ENCODE measurements at regions not wholly inside any gene's neighbourhood (a gene's known extent, or its start where the extent isn't known, plus 50 kb on each side); places are given as distances from the start of the nearest gene placed in this dataset.

DNA sequence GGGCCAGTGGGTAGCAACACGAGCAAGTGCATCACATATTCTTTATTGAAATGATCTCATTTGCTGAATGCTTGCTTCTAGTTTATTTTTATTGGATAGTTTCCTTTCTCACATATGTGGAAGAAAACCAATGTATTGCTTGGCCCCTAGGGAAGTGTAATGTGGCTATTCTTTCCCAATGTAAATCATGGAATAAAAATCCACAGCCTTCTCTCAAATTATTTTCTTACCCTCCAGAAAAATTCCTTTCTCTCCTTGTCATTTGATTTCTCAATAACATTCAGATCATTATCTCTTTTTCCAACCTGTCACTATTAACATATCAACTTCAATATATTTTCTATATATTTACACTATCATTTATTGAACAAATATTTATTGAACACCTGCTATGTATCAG is 51.9 kb upstream of the PTPRK start:
- intact Hi-C loops (cut with DNase I): no loop called here
- Histone ChIP-seq H3K9me3 (no peaks in the 10 kb centered on the region), H3K4me3 (no peak overlapping the region), H3K36me3 (no peaks in the 10 kb centered on the region), H3K4me1 (peaks cover 0 to 3% of the 10 kb centered on the region in 2 donors), H3K27me3 (no peaks in the 10 kb centered on the region), H3K27ac (no peak overlapping the region)
- no peak for DNase-seq (ENCODE audit: low spot score in 2 of 2)
- TF ChIP-seq, protein P1, sequence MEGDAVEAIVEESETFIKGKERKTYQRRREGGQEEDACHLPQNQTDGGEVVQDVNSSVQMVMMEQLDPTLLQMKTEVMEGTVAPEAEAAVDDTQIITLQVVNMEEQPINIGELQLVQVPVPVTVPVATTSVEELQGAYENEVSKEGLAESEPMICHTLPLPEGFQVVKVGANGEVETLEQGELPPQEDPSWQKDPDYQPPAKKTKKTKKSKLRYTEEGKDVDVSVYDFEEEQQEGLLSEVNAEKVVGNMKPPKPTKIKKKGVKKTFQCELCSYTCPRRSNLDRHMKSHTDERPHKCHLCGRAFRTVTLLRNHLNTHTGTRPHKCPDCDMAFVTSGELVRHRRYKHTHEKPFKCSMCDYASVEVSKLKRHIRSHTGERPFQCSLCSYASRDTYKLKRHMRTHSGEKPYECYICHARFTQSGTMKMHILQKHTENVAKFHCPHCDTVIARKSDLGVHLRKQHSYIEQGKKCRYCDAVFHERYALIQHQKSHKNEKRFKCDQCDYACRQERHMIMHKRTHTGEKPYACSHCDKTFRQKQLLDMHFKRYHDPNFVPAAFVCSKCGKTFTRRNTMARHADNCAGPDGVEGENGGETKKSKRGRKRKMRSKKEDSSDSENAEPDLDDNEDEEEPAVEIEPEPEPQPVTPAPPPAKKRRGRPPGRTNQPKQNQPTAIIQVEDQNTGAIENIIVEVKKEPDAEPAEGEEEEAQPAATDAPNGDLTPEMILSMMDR (IDR thresholded peaks at IDR 0.05): no peak

DNA sequence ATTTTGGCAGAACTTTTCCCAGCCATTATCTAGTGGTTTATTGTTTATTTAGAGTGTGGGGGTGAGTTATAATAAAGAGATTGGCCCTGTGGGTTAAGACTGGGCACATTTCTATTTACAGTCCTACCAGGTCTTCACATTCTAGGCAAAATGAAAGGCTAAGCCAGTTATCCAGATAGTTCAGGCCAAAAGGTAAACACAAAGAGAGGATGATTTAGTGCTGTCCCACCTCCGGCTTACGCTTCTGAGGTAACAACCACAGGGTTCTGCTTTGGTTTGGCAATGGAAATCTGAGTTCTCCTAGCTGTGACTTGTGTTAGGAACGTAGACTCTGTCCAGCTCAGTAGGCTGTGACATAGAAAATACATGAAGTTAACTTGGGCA is 50.3 kb upstream of the PTPRK start:
- Histone ChIP-seq H3K27me3 (no peaks in the 10 kb centered on the region), H3K9me3 (no peaks in the 10 kb centered on the region), H3K36me3 (no peaks in the 10 kb centered on the region), H3K27ac (no peak overlapping the region), H3K4me3 (no peak overlapping the region), H3K4me1 (peaks cover 0 to 3% of the 10 kb centered on the region in 2 donors)
- TF ChIP-seq, protein P1 (IDR thresholded peaks at IDR 0.05): no peak
- no peak for DNase-seq (ENCODE audit: low spot score in 2 of 2)
- intact Hi-C loops (cut with DNase I): no loop called here

DNA sequence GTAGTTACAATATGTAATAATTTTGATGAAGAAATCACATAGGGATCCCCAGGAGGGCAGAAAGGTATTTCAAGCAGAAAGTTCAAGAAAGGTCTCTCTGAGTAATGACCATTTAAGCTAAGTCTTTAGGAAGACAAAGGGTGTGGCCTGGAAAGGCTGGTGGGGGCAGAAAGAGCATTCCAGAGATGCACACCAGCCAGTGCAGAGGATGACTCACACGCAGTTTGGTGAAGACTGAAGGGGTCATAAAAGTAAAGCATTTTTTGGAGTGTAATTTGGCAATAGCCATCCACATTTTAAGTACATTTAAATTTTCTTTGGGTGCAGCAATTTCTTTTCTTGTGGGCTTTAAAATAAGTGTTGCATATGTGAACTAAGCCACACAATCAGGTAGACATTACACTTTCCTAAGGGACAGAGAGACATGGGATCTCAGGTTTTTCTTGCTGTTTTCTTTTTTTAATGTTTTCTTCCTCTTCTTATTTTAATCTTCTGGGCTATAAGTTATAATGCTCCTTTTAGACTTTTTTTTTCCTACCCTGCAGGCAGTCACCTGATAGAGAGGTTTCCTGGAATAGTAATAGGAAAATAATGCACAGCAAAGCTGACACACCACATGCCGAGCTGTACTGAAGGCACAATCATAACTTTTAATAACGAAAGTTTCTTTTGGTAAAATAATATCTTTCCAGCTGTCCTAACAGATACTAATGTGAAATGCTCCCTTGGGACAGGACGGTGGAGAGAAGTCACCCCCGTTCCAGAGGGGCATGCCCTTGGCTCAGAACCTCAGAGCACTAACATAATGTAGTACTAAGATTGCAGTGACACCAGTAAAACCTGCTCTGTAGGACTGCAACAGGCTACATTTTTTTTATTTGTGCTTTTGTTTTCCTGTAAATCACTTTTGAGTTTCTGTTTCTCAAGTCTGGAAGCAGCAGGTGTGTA is 49.6 kb upstream of the PTPRK start:
- TF ChIP-seq, protein P1 (IDR thresholded peaks at IDR 0.05): no peak
- DNase-seq (ENCODE audit: low spot score in 2 of 2): no peak
- intact Hi-C loops (cut with DNase I): no loop called here
- no peak overlapping the region for H3K27ac ChIP-seq
- H3K36me3 ChIP-seq: no peaks in the 10 kb centered on the region
- H3K27me3 ChIP-seq: no peaks in the 10 kb centered on the region
- peaks cover 0 to 3% of the 10 kb centered on the region in 2 donors for H3K4me1 ChIP-seq
- H3K4me3 ChIP-seq: no peak overlapping the region
- no peaks in the 10 kb centered on the region for H3K9me3 ChIP-seq
